T-cell (primary cell): ENCODE measurements at regions not wholly inside any gene's neighbourhood (a gene's known extent, or its start where the extent isn't known, plus 50 kb on each side); places are given as distances from the start of the nearest gene placed in this dataset.
A peak's percentile ranks its signal among the peaks of the same experiment; 100 is the strongest.

ENCODE experiments used
- ATAC-seq, 4 experiments: fragments of 200-7000 bp in 3 of 4; fragments of 150-1000 bp in 1 of 4; cut with Tn5 transposase; replicated peaks in 1 of 4; 1 replicate in 3 of 4; 2 replicates in 1 of 4; pipeline ENCODE4 v1.10.0; 2021; ENCODE audit warnings: moderate library complexity in 3 of 4, mild to moderate bottlenecking in 2 of 4, moderate number of reproducible peaks in 1 of 4
- CTCF ChIA-PET, 2 donors: fragments of 300-600 bp; sonication (Branson Sonifier 250); formaldehyde crosslinking; loops; one replicate each; lab custom pipeline; 2022; ENCODE audit warnings: antibody characterized with exemption in 2 of 2; lab: Charles Lee
- POLR2A ChIA-PET, 2 donors: fragments of 300-600 bp; sonication (Branson Sonifier 250); formaldehyde crosslinking; loops; one replicate each; lab custom pipeline; 2022; ENCODE audit warnings: antibody characterized with exemption in 2 of 2; lab: Charles Lee
- DNase-seq, 35 experiments: peaks; one replicate each; pipeline versions ENCODE4 v3.0.0 to v3.0.0-alpha.2; 2013 to 2023
- H3K27ac ChIP-seq: one replicate; pipeline ENCODE4 v1.5.1; 2013; ENCODE audit warnings: low read length
- H3K27me3 ChIP-seq, 2 experiments: replicated peaks in 1 of 2; 1 replicate in 1 of 2; 2 replicates in 1 of 2; pipeline versions ENCODE4 v1.6.1 to v1.7.0; 2013; ENCODE audit warnings: low read length in 1 of 2, mixed read lengths in 1 of 2; ENCODE audit not compliant: control insufficient read depth in 2 of 2, insufficient read depth in 2 of 2; ENCODE audit errors: extremely low read depth in 1 of 2
- H3K36me3 ChIP-seq, 2 donors: 1 replicate in 1 of 2; 2 replicates in 1 of 2; pipeline versions ENCODE4 v1.6.1 to v1.7.0; 2013; ENCODE audit warnings: low read length in 1 of 2; ENCODE audit not compliant: control insufficient read depth in 2 of 2, insufficient read depth in 1 of 2; ENCODE audit errors: extremely low read depth in 1 of 2
- H3K4me1 ChIP-seq, 2 experiments: 1 replicate in 1 of 2; 2 replicates in 1 of 2; pipeline versions ENCODE4 v1.6.1 to v1.7.0; 2013; ENCODE audit warnings: low read length in 2 of 2, mixed read lengths in 1 of 2; ENCODE audit not compliant: insufficient read depth in 2 of 2, control insufficient read depth in 1 of 2; ENCODE audit errors: extremely low read depth in 1 of 2
- H3K4me3 ChIP-seq, 2 donors: 1 replicate in 1 of 2; 2 replicates in 1 of 2; pipeline versions ENCODE4 v1.5.1 to v1.7.0; 2013; ENCODE audit warnings: mild to moderate bottlenecking in 2 of 2, low read length in 1 of 2, moderate library complexity in 1 of 2; ENCODE audit not compliant: control insufficient read depth in 1 of 2; ENCODE audit errors: extremely low read depth in 1 of 2
- H3K9me3 ChIP-seq: 2 replicates; pipeline ENCODE4 v1.7.0; 2013
- H3K27ac Mint-ChIP-seq, 2 donors: one replicate each; pipeline ENCODE4 v1.8.0; 2020 to 2021; ENCODE audit warnings: mild to moderate bottlenecking in 2 of 2, mixed read lengths in 2 of 2
- H3K27me3 Mint-ChIP-seq, 2 donors: one replicate each; pipeline ENCODE4 v1.8.0; 2021 to 2022; ENCODE audit warnings: mixed read lengths in 2 of 2
- H3K36me3 Mint-ChIP-seq: one replicate; pipeline ENCODE4 v1.8.0; 2021; ENCODE audit warnings: mixed read lengths
- H3K4me1 Mint-ChIP-seq, 3 donors: one replicate each; pipeline ENCODE4 v1.8.0; 2020 to 2022; ENCODE audit warnings: mixed read lengths in 3 of 3, mild to moderate bottlenecking in 1 of 3
- H3K4me3 Mint-ChIP-seq, 3 donors: one replicate each; pipeline ENCODE4 v1.8.0; 2020 to 2022; ENCODE audit warnings: mild to moderate bottlenecking in 3 of 3, mixed read lengths in 3 of 3, moderate library complexity in 3 of 3
- H3K9me3 Mint-ChIP-seq, 3 donors: one replicate each; pipeline ENCODE4 v1.8.0; 2020 to 2022; ENCODE audit warnings: mixed read lengths in 3 of 3
- WGBS: methylation state at CpG from one replicate; pipeline ENCODE4 v1.1.5; 2013; ENCODE audit warnings: missing lambda C conversion rate; ENCODE audit not compliant: insufficient coverage; 5-methylcytosine and 5-hydroxymethylcytosine counted together

DNA sequence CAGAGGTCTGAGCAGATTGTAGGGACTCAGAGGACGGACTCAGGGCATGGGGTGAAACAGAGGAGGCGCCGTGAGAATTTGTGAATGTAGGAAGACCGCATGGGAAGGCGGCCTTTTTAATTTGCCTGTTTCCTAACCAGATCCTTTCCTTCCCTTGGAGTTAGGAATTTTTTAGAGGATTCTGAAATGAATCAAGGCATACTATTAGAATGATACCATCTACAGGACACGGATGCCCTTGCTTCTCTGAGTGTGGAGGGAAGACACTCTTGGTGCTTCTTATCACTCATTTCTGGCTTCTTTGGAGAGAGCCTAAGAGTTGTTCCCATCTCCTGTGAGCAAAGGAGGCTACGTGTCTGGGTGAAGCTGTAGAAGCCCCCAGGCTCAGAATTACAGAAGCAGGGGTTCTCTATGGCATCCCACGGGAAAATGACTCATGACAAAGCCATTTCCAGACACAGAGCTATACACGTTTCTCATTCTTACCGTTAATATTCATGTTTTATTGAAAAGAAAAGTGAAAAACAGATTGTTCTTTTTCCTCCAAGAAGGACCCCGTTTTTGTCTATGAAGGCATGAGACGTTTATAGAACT is 148.5 kb downstream of the EDN3 start:
- H3K36me3 ChIP-seq = no peaks in the 10 kb centered on the region
- Mint-ChIP-seq H3K4me3 (no peak overlapping the region), H3K27ac (no peak overlapping the region), H3K4me1 (no peaks in the 10 kb centered on the region), H3K36me3 (no peaks in the 10 kb centered on the region), H3K27me3 (peaks cover 51 to 71% of the 10 kb centered on the region in 2 donors), H3K9me3 (no peaks in the 10 kb centered on the region)
- no peak for DNase-seq
- H3K4me3 ChIP-seq = no peak overlapping the region
- H3K9me3 ChIP-seq = no peaks in the 10 kb centered on the region
- peaks cover 3 to 49% of the 10 kb centered on the region in 2 experiments for H3K27me3 ChIP-seq
- WGBS = 42% methylated on average over 2 of the region's 12 CpGs
- H3K4me1 ChIP-seq = no peaks in the 10 kb centered on the region
- CTCF ChIA-PET = interaction anchor here in 1 of 2 donors (0.6 kb wide), 1 partner anchor 1058 kb away, joined by 3 read pairs; no protein-coding TSS in a partner anchor
- no peak overlapping the region for H3K27ac ChIP-seq
- no peak for ATAC-seq
- POLR2A ChIA-PET = no interaction called here

DNA sequence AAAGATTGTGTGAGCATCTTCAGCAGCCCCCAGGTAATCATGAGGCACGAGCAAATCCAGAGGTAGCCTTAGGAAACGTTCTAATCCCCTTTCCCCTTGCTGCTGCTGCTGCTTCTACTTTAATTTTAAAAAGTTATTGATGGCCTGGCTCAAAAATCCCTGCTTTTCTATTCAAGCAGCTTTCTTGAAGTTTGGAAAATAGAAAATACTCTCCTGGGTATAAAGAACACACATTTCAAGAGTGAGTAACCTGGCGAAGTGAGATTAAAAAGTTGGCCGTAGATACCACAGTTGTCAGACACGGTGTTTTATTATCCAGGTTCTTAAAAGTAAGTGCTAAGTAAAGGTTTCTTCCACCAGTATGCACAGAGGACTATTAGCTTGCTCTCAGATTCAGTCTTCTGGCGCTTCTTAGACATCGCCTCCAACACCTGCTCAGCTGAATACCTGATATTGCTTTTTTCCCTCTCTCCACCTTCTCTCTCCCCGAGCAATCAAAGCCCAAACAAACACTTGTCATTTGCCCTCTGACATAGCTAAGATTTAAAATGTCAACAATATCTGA is 150.7 kb downstream of the EDN3 start:
- ChIA-PET CTCF (no interaction called here), POLR2A (no interaction called here)
- Histone ChIP-seq H3K36me3 (no peaks in the 10 kb centered on the region), H3K9me3 (no peaks in the 10 kb centered on the region), H3K4me1 (no peaks in the 10 kb centered on the region), H3K4me3 (no peak overlapping the region), H3K27ac (no peak overlapping the region), H3K27me3 (peaks cover 3 to 38% of the 10 kb centered on the region in 2 experiments)
- H3K4me3 Mint-ChIP-seq = no peak overlapping the region
- H3K27me3 Mint-ChIP-seq = peaks cover 49 to 50% of the 10 kb centered on the region in 2 donors
- ATAC-seq (no peak), DNase-seq (no peak)
- peaks cover 0 to 2% (median 0%) of the 10 kb centered on the region in 3 donors for H3K4me1 Mint-ChIP-seq
- no peaks in the 10 kb centered on the region for H3K36me3 Mint-ChIP-seq
- H3K9me3 Mint-ChIP-seq = no peaks in the 10 kb centered on the region
- 90% methylated on average over 3 of the region's 8 CpGs for WGBS
- no peak overlapping the region for H3K27ac Mint-ChIP-seq

DNA sequence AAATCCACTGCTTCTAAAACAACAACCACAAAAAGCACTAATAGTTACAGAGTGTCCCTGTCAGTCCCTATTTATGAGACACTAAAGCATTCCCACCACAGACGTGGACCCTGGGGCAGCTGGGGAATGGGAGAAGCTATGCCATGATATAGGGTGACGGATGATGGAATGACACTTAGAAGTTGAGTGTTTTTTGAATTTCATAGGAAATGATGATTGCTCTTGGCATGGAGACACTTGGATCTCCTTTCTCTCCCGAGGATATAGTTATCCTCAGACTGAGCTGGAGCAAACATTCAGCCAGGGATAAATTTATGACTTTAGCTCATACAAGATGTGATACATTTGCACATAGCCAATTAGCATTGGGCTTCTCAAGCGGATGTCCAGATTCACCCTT is 151.2 kb downstream of the EDN3 start:
- Mint-ChIP-seq H3K36me3 (no peaks in the 10 kb centered on the region), H3K4me3 (no peak overlapping the region), H3K27ac (no peak overlapping the region), H3K9me3 (no peaks in the 10 kb centered on the region), H3K27me3 (peaks cover 45 to 46% of the 10 kb centered on the region in 2 donors), H3K4me1 (peaks cover 0 to 2% (median 0%) of the 10 kb centered on the region in 3 donors)
- ATAC-seq (no peak), DNase-seq (no peak)
- ChIA-PET POLR2A (no interaction called here), CTCF (no interaction called here)
- Histone ChIP-seq H3K36me3 (no peaks in the 10 kb centered on the region), H3K4me1 (no peaks in the 10 kb centered on the region), H3K27ac (no peak overlapping the region), H3K27me3 (peaks cover 0 to 43% of the 10 kb centered on the region in 2 experiments), H3K9me3 (no peaks in the 10 kb centered on the region), H3K4me3 (no peak overlapping the region)
- WGBS = no CpG with 5 or more reads among the region's 4 CpGs

DNA sequence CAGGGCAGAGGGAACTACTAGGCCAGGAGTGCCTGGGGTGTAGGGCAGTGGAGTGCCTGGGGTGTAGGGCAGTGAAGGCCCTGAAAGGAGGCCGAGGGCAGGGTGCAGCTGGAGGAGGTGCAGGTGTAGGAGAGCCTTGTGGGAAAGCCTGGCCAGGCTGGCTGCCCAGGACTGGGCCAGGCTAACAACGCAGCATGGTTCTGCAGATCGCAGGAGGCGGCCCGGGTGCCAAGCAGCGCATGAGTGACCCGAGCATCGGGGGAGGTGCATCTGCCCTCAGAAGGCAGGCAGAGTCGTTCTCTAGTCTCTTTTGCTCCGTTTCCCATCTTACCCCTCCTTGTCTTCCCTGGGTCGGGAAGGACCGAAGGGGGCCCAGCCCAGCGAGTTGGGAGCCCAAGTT is 151.5 kb upstream of the PHACTR3 start:
- H3K4me1 ChIP-seq = no peaks in the 10 kb centered on the region
- H3K9me3 ChIP-seq = no peaks in the 10 kb centered on the region
- Mint-ChIP-seq H3K4me1 (peaks cover 0 to 2% (median 0%) of the 10 kb centered on the region in 3 donors), H3K27ac (no peak overlapping the region), H3K9me3 (no peaks in the 10 kb centered on the region), H3K4me3 (no peak overlapping the region), H3K27me3 (peaks cover 33 to 35% of the 10 kb centered on the region in 2 donors), H3K36me3 (no peaks in the 10 kb centered on the region)
- H3K36me3 ChIP-seq = no peaks in the 10 kb centered on the region
- ChIA-PET CTCF (no interaction called here), POLR2A (no interaction called here)
- no peak for DNase-seq
- H3K27ac ChIP-seq = no peak overlapping the region
- H3K27me3 ChIP-seq = peaks cover 0 to 43% of the 10 kb centered on the region in 2 experiments
- ATAC-seq = no peak
- no peak overlapping the region for H3K4me3 ChIP-seq
- WGBS = 74% methylated on average over 12 of the region's 13 CpGs

DNA sequence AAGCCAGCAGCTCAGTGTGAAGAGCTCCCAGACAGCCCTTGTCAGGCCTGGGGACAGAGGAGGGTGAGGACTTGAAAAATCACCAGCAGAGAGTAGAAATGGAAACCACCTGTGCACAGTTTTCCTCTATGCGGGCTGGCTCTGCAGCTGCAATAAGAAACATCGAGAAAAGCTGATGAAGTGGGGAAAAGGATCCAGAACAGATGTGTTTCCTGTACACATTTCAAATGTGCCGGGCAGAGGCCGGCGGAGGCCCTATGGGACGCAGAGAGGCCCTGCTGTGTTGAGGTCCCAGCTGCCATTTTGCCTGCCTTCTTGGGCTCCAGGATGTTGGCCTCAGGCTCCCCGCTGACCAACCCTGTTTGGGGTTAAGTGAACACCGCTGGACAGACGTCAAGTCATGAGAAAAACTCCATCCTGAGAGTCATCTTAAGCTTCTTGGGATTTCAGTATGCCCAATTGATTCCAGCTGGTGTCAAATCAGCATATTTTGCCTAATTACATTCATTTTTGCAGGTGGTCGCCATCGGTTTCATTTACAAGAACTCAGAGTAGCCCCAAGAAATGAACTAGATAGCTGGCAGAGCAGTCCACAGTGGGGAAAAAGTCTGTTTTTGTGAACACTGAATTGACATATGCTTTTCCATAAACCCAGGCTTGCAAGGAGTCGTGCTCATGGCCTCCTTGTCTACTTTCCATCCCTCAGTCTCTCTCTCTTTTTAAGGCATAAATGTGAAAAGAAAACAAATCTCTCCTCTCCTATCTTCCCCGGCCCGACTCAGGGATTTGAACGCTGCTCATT is 150.4 kb upstream of the PHACTR3 start:
- DNase-seq = no peak
- ATAC-seq = no peak
- ChIA-PET CTCF (no interaction called here), POLR2A (no interaction called here)
- no peaks in the 10 kb centered on the region for H3K4me1 ChIP-seq
- no peak overlapping the region for H3K27ac ChIP-seq
- no peaks in the 10 kb centered on the region for H3K36me3 ChIP-seq
- Mint-ChIP-seq H3K4me1 (peaks cover 0 to 2% (median 0%) of the 10 kb centered on the region in 3 donors), H3K4me3 (no peak overlapping the region), H3K27ac (no peak overlapping the region), H3K27me3 (peaks cover 24 to 25% of the 10 kb centered on the region in 2 donors), H3K36me3 (no peaks in the 10 kb centered on the region), H3K9me3 (peaks cover 0 to under 1% (median 0%) of the 10 kb centered on the region in 3 donors)
- H3K4me3 ChIP-seq = no peak overlapping the region
- no peaks in the 10 kb centered on the region for H3K9me3 ChIP-seq
- H3K27me3 ChIP-seq = peaks cover 0 to 40% of the 10 kb centered on the region in 2 experiments
- WGBS = 71% methylated on average over 14 of the region's 15 CpGs

DNA sequence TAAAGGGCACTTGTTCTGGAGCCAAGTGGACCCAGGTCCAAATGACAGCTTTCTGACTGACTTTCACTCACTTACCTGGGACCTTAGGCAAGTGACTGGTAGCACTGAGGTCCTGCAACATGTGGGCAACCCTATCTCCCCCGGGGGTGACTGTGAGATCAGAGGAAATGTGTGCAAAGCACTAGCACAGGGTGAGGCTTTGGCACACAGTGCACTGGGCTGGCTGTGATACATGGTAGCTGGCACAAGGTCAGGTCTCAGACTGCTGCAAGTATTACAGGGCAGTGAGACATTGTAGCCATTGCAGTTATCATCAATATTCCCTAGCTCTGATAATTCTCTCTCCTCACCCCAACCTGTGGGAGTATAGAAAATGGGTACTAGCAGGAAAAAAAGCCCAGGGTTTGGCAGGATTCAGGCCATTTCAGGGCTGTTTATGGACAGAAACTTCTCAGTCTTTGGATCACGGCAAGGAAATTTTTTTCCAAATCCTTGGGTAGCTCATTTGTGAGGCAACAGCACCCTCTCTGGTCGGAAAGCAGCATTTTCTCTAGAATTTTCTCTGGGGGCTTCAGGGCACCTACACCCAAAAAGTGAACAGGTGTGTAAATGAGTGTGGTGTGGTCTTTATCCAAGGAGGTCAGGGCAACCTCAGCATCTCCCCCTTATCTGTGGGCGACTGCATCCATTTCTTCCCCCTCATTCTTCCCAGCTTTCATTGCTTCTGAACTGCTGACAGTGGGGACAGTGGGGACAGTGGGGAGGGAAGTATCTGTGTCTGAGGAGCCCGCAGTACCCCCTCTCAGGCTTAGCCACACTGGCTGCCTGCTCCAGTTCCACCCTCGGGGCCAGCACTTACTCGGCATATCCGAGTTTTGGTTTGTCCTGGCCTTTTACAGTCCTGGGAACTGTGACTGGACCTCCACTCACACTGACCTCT is 148.7 kb upstream of the PHACTR3 start:
- peaks cover 0 to 4% (median 0%) of the 10 kb centered on the region in 3 donors for H3K9me3 Mint-ChIP-seq
- peaks cover 0 to 40% of the 10 kb centered on the region in 2 experiments for H3K27me3 ChIP-seq
- H3K4me3 Mint-ChIP-seq = no peak overlapping the region
- peaks cover 13 to 19% of the 10 kb centered on the region in 2 donors for H3K27me3 Mint-ChIP-seq
- H3K27ac ChIP-seq = no peak overlapping the region
- H3K36me3 ChIP-seq = no peaks in the 10 kb centered on the region
- no peak overlapping the region for H3K27ac Mint-ChIP-seq
- ChIA-PET POLR2A (no interaction called here), CTCF (interaction anchor here in 1 of 2 donors (0.9 kb wide), 1 partner anchor 585 kb away, joined by 7 read pairs; no protein-coding TSS in a partner anchor)
- H3K36me3 Mint-ChIP-seq = no peaks in the 10 kb centered on the region
- ATAC-seq (no peak), DNase-seq (peak in 1 of 35 experiments; percentile 30)
- no peak overlapping the region for H3K4me3 ChIP-seq
- H3K9me3 ChIP-seq = no peaks in the 10 kb centered on the region
- WGBS = 0% methylated on average over 2 of the region's 8 CpGs
- peaks cover 0 to 2% (median 0%) of the 10 kb centered on the region in 3 donors for H3K4me1 Mint-ChIP-seq
- H3K4me1 ChIP-seq = no peaks in the 10 kb centered on the region
